ENCODE measurements at regions not wholly inside any gene's neighbourhood (a gene's known extent, or its start where the extent isn't known, plus 50 kb on each side); places are given as distances from the start of the nearest gene placed in this dataset.

GRCh38 chr10:113348694-113349093 is 204.2 kb upstream of the HABP2 start:
- TF ChIP-seq GATA3 (IDR thresholded peaks at IDR 0.05; ENCODE audit: low read depth, low read length) (no peak), GATA2 (IDR thresholded peaks at IDR 0.05; ENCODE audit: low read depth, low read length) (no peak)
